G401.6 (cell line): ENCODE measurements at regions not wholly inside any gene's neighbourhood (a gene's known extent, or its start where the extent isn't known, plus 50 kb on each side); places are given as distances from the start of the nearest gene placed in this dataset.

ENCODE experiments used
- FAIRE-seq: peaks from 2 replicates; lab custom pipeline; 2012; peaks lifted over from hg19 to GRCh38; lab: Jason Lieb, UNC

GRCh38 chr3:159904455-159904854 lies 84.2 kb upstream of the IL12A start:
- no peak for FAIRE-seq

- FAIRE-seq = peak; percentile 3
These were observed 83.7 kb upstream of the IL12A start for GRCh38 chr3:159904911-159905310.

GRCh38 chr3:159907828-159908227 lies 80.8 kb upstream of the IL12A start:
- no peak for FAIRE-seq

GRCh38 chr3:159910991-159911663 lies 77.5 kb upstream of the IL12A start:
- FAIRE-seq = no peak

- no peak for FAIRE-seq
These were observed 77.0 kb upstream of the IL12A start for GRCh38 chr3:159911664-159912037.

GRCh38 chr3:159913712-159914414 lies 74.8 kb upstream of the IL12A start:
- FAIRE-seq = no peak

- no peak for FAIRE-seq
These were observed 74.2 kb upstream of the IL12A start for GRCh38 chr3:159914426-159914825.

- FAIRE-seq = no peak
These were observed 72.6 kb upstream of the IL12A start for GRCh38 chr3:159916052-159916451.

- FAIRE-seq = no peak
These were observed 71.5 kb upstream of the IL12A start for GRCh38 chr3:159917141-159917540.

- FAIRE-seq = no peak
These were observed 68.8 kb upstream of the IL12A start for GRCh38 chr3:159919873-159920272.

- no peak for FAIRE-seq
These were observed 66.3 kb upstream of the IL12A start for GRCh38 chr3:159922193-159922840.

- FAIRE-seq = no peak
These were observed 65.7 kb upstream of the IL12A start for GRCh38 chr3:159922861-159923312.

GRCh38 chr3:159923336-159923735 lies 65.3 kb upstream of the IL12A start:
- no peak for FAIRE-seq

- FAIRE-seq = no peak
These were observed 64.7 kb upstream of the IL12A start for GRCh38 chr3:159923956-159924355.

GRCh38 chr3:159924411-159924810 lies 64.2 kb upstream of the IL12A start:
- no peak for FAIRE-seq

GRCh38 chr3:159925248-159925647 lies 63.4 kb upstream of the IL12A start:
- FAIRE-seq = no peak

- FAIRE-seq = no peak
These were observed 62.1 kb upstream of the IL12A start for GRCh38 chr3:159926573-159926972.

- FAIRE-seq = no peak
These were observed 60.6 kb upstream of the IL12A start for GRCh38 chr3:159928071-159928491.

GRCh38 chr3:159928666-159929065 lies 60.0 kb upstream of the IL12A start:
- FAIRE-seq = no peak

- no peak for FAIRE-seq
These were observed 59.2 kb upstream of the IL12A start for GRCh38 chr3:159929171-159930141.

- FAIRE-seq = no peak
These were observed 54.4 kb upstream of the IL12A start for GRCh38 chr3:159934216-159934615.

GRCh38 chr3:159936541-159936940 lies 52.1 kb upstream of the IL12A start:
- FAIRE-seq = no peak
